ENCODE measurements at regions not wholly inside any gene's neighbourhood (a gene's known extent, or its start where the extent isn't known, plus 50 kb on each side); places are given as distances from the start of the nearest gene placed in this dataset.

GRCh38 chr13:51534041-51534817 lies 50.0 kb upstream of the WDFY2 start:
- no peaks in the 10 kb centered on the region for H3K27me3 ChIP-seq
- H3K4me1 ChIP-seq = no peaks in the 10 kb centered on the region
- H3K4me3 ChIP-seq = no peak overlapping the region
- H3K36me3 ChIP-seq = no peaks in the 10 kb centered on the region
- TF ChIP-seq POLR2A (IDR thresholded peaks at IDR 0.05) (no peak), POLR2AphosphoS5 (IDR thresholded peaks at IDR 0.05) (no peak), CTCF (IDR thresholded peaks at IDR 0.05) (no peak), EP300 (IDR thresholded peaks at IDR 0.05; ENCODE audit: low read depth) (no peak)
- no peaks in the 10 kb centered on the region for H3K9me3 ChIP-seq
- 59 to 65% methylated on average over 5 to 6 of the region's 6 CpGs for WGBS, 2 donors (ENCODE audit: low coverage in 1 of 2)
- intact Hi-C loops (cut with DNase I; ENCODE audit: low total_unique reads) (no loop called here), in situ Hi-C loops (cut with MboI; ENCODE audit: low pct_ligation_motif_present in 1 of 4, low pct_unique_long_range_greater_than_20kb in 1 of 4, low sequenced_read_pairs in 3 of 4) (no loop called here)
- DNase-seq = peak; percentile 32
- H3K27ac ChIP-seq = no peak overlapping the region

Data from transverse colon (tissue), 4 donors.